GM19452 (cell line): ENCODE measurements at regions not wholly inside any gene's neighbourhood (a gene's known extent, or its start where the extent isn't known, plus 50 kb on each side); places are given as distances from the start of the nearest gene placed in this dataset.

Experiments used
- ATAC-seq: cut with Tn5 transposase; IDR thresholded peaks from one replicate; pipeline ENCODE4 v1.9.1; 2021; ENCODE audit not compliant: unreplicated experiment

GRCh38 chr3:104854468-104854867 lies 512.2 kb upstream of the ALCAM start:
- no peak for ATAC-seq

GRCh38 chr3:104855702-104856101 lies 511.0 kb upstream of the ALCAM start:
- no peak for ATAC-seq

- no peak for ATAC-seq
Observed at GRCh38 chr3:104856741-104857140, 510.0 kb upstream of the ALCAM start.

- ATAC-seq, result no peak
Observed at GRCh38 chr3:104868291-104868690, 498.4 kb upstream of the ALCAM start.

- ATAC-seq, result no peak
Observed at GRCh38 chr3:104870276-104870675, 496.4 kb upstream of the ALCAM start.

- ATAC-seq, result no peak
Observed at GRCh38 chr3:104873331-104873730, 493.4 kb upstream of the ALCAM start.

GRCh38 chr3:104878395-104878794 lies 488.3 kb upstream of the ALCAM start:
- ATAC-seq, result no peak

GRCh38 chr3:104879919-104880318 lies 486.8 kb upstream of the ALCAM start:
- no peak for ATAC-seq

- no peak for ATAC-seq
Observed at GRCh38 chr3:104885214-104885814, 481.4 kb upstream of the ALCAM start.

GRCh38 chr3:104886220-104886995 lies 480.3 kb upstream of the ALCAM start:
- ATAC-seq, result no peak

GRCh38 chr3:104887069-104887468 lies 479.6 kb upstream of the ALCAM start:
- no peak for ATAC-seq

- no peak for ATAC-seq
Observed at GRCh38 chr3:104887619-104888018, 479.1 kb upstream of the ALCAM start.

- no peak for ATAC-seq
Observed at GRCh38 chr3:104892044-104892443, 474.7 kb upstream of the ALCAM start.

- no peak for ATAC-seq
Observed at GRCh38 chr3:104896624-104897023, 470.1 kb upstream of the ALCAM start.

- no peak for ATAC-seq
Observed at GRCh38 chr3:104901396-104901795, 465.3 kb upstream of the ALCAM start.

- no peak for ATAC-seq
Observed at GRCh38 chr3:104903064-104903463, 463.6 kb upstream of the ALCAM start.

- no peak for ATAC-seq
Observed at GRCh38 chr3:104906001-104906639, 460.6 kb upstream of the ALCAM start.

- no peak for ATAC-seq
Observed at GRCh38 chr3:104907507-104907906, 459.2 kb upstream of the ALCAM start.

- ATAC-seq, result no peak
Observed at GRCh38 chr3:104908761-104909160, 457.9 kb upstream of the ALCAM start.

- no peak for ATAC-seq
Observed at GRCh38 chr3:104909198-104909597, 457.5 kb upstream of the ALCAM start.

GRCh38 chr3:104909721-104910120 lies 457.0 kb upstream of the ALCAM start:
- ATAC-seq, result no peak

GRCh38 chr3:104911376-104911775 lies 455.3 kb upstream of the ALCAM start:
- no peak for ATAC-seq
